HCT116 (cell line): ENCODE measurements at regions not wholly inside any gene's neighbourhood (a gene's known extent, or its start where the extent isn't known, plus 50 kb on each side); places are given as distances from the start of the nearest gene placed in this dataset.

ENCODE experiments used
- ATAC-seq: fragments of 200-7000 bp; cut with Tn5 transposase; 2 replicates; pipeline ENCODE4 v1.9.1; 2020; ENCODE audit warnings: mild to moderate bottlenecking, moderate library complexity
- BruUV-seq: library from RNA; stranded (reverse); fragments of 400-500 nt; replicated peaks from 2 replicates; lab custom pipeline; 2021; lab: Mats Ljungman, UMichigan
- CTCF ChIA-PET: fragments of 300-600 bp; sonication (Branson Sonifier 250); formaldehyde crosslinking; loops from one replicate; lab custom pipeline; 2021; ENCODE audit warnings: antibody characterized with exemption; lab: Charles Lee
- POLR2A ChIA-PET: fragments of 300-600, 350-600 bp; sonication (Branson Sonifier 250); formaldehyde crosslinking; loops from one replicate; lab custom pipeline; 2021; ENCODE audit warnings: antibody characterized with exemption; lab: Charles Lee
- RAD21 ChIA-PET, 2 experiments: fragments of 300-600 bp; sonication (Branson Sonifier 250); formaldehyde crosslinking; loops; one replicate each; lab custom pipeline; 2023; ENCODE audit warnings: low total read pairs in 2 of 2; ENCODE audit not compliant: uncharacterized antibody in 2 of 2, unreplicated experiment in 2 of 2, low non-redundant PET in 1 of 2; lab: Charles Lee
- DNase-seq: peaks from one replicate; pipeline ENCODE4 v3.0.0-alpha.2; 2010; ENCODE audit warnings: low read depth, low spot score
- H2AFZ ChIP-seq: fragments of 200-600 bp; shearing (Covaris generic), sonication (generic); 2 replicates; pipeline ENCODE4 v1.6.1; 2017; ENCODE audit warnings: low read depth, mixed run types, mixed read lengths, antibody characterized with exemption, low read length; ENCODE audit not compliant: poor library complexity, severe bottlenecking
- H3K27ac ChIP-seq: 2 replicates; pipeline ENCODE4 v1.5.1; 2012; ENCODE audit warnings: low read depth, low read length
- H3K27me3 ChIP-seq: fragments of 200-600 bp; sonication (generic); 2 replicates; pipeline ENCODE4 v1.6.1; 2016; ENCODE audit warnings: mixed run types, low read length, mixed read lengths; ENCODE audit not compliant: insufficient read depth
- H3K36me3 ChIP-seq, 2 experiments: fragments of 200-500 bp in 1 of 2; fragments of 200-600 bp in 1 of 2; sonication (Bioruptor generic) in 1 of 2; sonication (generic) in 1 of 2; 2 replicates each; pipeline versions ENCODE4 v1.5.1 to v1.6.1; 2014 to 2016; ENCODE audit warnings: low read length in 2 of 2, inconsistent platforms in 1 of 2, mixed read lengths in 1 of 2, mixed run types in 1 of 2; ENCODE audit not compliant: insufficient read depth in 2 of 2, control insufficient read depth in 1 of 2
- H3K4me1 ChIP-seq, 2 experiments: fragments of 200-600 bp in 1 of 2; sonication (generic) in 1 of 2; 2 replicates each; pipeline versions ENCODE4 v1.5.1 to v1.6.1; 2012 to 2017; ENCODE audit warnings: low read length in 2 of 2, inconsistent platforms in 1 of 2, mild to moderate bottlenecking in 1 of 2, mixed read lengths in 1 of 2, mixed run types in 1 of 2, moderate library complexity in 1 of 2; ENCODE audit not compliant: insufficient read depth in 2 of 2, control insufficient read depth in 1 of 2
- H3K4me2 ChIP-seq: fragments of 200-600 bp; sonication (generic); 2 replicates; pipeline ENCODE4 v1.6.1; 2017; ENCODE audit warnings: mixed run types, low read length, mixed read lengths
- H3K4me3 ChIP-seq, 2 experiments: fragments of 200-600 bp in 1 of 2; sonication (generic) in 1 of 2; replicated peaks in 1 of 2; 2 replicates each; pipeline ENCODE4 v1.5.1; 2011 to 2016; ENCODE audit warnings: low read length in 2 of 2, control low read depth in 1 of 2, low read depth in 1 of 2, mild to moderate bottlenecking in 1 of 2, mixed read lengths in 1 of 2, mixed run types in 1 of 2
- H3K79me2 ChIP-seq: fragments of 200-600 bp; sonication (generic); 2 replicates; pipeline ENCODE4 v1.6.1; 2017; ENCODE audit warnings: mild to moderate bottlenecking, mixed run types, low read length, moderate library complexity, mixed read lengths; ENCODE audit not compliant: insufficient read depth
- H3K9ac ChIP-seq: fragments of 200-600 bp; sonication (generic); 2 replicates; pipeline ENCODE4 v1.6.1; 2016; ENCODE audit warnings: low read length, mixed read lengths
- H3K9me2 ChIP-seq: fragments of 200-600 bp; sonication (generic), shearing (Covaris generic); 2 replicates; pipeline ENCODE4 v1.6.1; 2017; ENCODE audit warnings: mixed run types, mild to moderate bottlenecking, moderate library complexity; ENCODE audit not compliant: insufficient read depth
- H3K9me3 ChIP-seq, 2 experiments: fragments of 200-500 bp in 1 of 2; fragments of 200-600 bp in 1 of 2; sonication (Bioruptor generic) in 1 of 2; sonication (generic) in 1 of 2; 2 replicates each; pipeline ENCODE4 v1.6.1; 2014 to 2017; ENCODE audit warnings: low read length in 2 of 2, mixed read lengths in 2 of 2, inconsistent platforms in 1 of 2, low read depth in 1 of 2, mild to moderate bottlenecking in 1 of 2, mixed run types in 1 of 2, moderate library complexity in 1 of 2; ENCODE audit not compliant: control insufficient read depth in 1 of 2, insufficient read depth in 1 of 2
- H4K20me1 ChIP-seq: fragments of 200-600 bp; sonication (generic), shearing (Covaris generic); 2 replicates; pipeline ENCODE4 v1.6.1; 2017; ENCODE audit warnings: mixed run types, mild to moderate bottlenecking, moderate library complexity; ENCODE audit not compliant: insufficient read depth
- ATF3 ChIP-seq: IDR thresholded peaks from 2 replicates; pipeline ENCODE4 v1.6.1; 2012
- CBX3 ChIP-seq: IDR thresholded peaks from 2 replicates; pipeline ENCODE4 v1.6.1; 2012; ENCODE audit warnings: low read depth
- CEBPB ChIP-seq: IDR thresholded peaks from 2 replicates; pipeline ENCODE4 v1.6.1; 2012; ENCODE audit warnings: low read depth
- CTCF ChIP-seq, 3 experiments: fragments of 200-600 bp in 1 of 3; sonication (generic) in 1 of 3; IDR thresholded peaks in 2 of 3; conservative IDR thresholded peaks in 1 of 3; 2 replicates each; pipeline ENCODE4 v1.5.1; 2012 to 2017; ENCODE audit warnings: low read depth in 2 of 3, low read length in 2 of 3, antibody characterized with exemption in 1 of 3, borderline replicate concordance in 1 of 3, control low read depth in 1 of 3, mild to moderate bottlenecking in 1 of 3, mixed read lengths in 1 of 3, mixed run types in 1 of 3, moderate library complexity in 1 of 3; ENCODE audit not compliant: insufficient read depth in 1 of 3
- EGR1 ChIP-seq: IDR thresholded peaks from 2 replicates; pipeline ENCODE4 v1.6.1; 2012; ENCODE audit warnings: low read depth
- ELF1 ChIP-seq: IDR thresholded peaks from 2 replicates; pipeline ENCODE4 v1.6.1; 2012; ENCODE audit warnings: low read depth, borderline replicate concordance
- EZH2 ChIP-seq: fragments of 200-600 bp; sonication (generic); IDR thresholded peaks from 2 replicates; pipeline ENCODE4 v1.6.1; 2017; ENCODE audit warnings: antibody characterized with exemption, mixed run types
- EZH2phosphoT487 ChIP-seq: fragments of 200-600 bp; IDR thresholded peaks from 2 replicates; pipeline ENCODE4 v1.6.1; 2018; ENCODE audit warnings: antibody characterized with exemption, borderline replicate concordance
- FOSL1 ChIP-seq: IDR thresholded peaks from 2 replicates; pipeline ENCODE4 v1.6.1; 2012; ENCODE audit warnings: low read depth
- POLR2A ChIP-seq: IDR thresholded peaks from 2 replicates; pipeline ENCODE4 v1.7.0; 2011; ENCODE audit warnings: borderline replicate concordance; ENCODE audit not compliant: insufficient read depth, insufficient read length; ENCODE audit errors: extremely low read depth
- RAD21 ChIP-seq: IDR thresholded peaks from 2 replicates; pipeline ENCODE4 v1.6.1; 2012; ENCODE audit warnings: low read depth, mild to moderate bottlenecking
- SRF ChIP-seq: IDR thresholded peaks from 2 replicates; pipeline ENCODE4 v1.6.1; 2012; ENCODE audit warnings: low read depth
- TCF7L2 ChIP-seq: IDR thresholded peaks from 2 replicates; pipeline ENCODE4 v1.7.0; 2011; ENCODE audit warnings: borderline replicate concordance, inconsistent platforms; ENCODE audit not compliant: insufficient read depth, insufficient read length; ENCODE audit errors: extremely low read depth
- YY1 ChIP-seq: IDR thresholded peaks from 2 replicates; pipeline ENCODE4 v1.6.1; 2011; ENCODE audit warnings: low read length, low read depth, moderate library complexity, mild to moderate bottlenecking; ENCODE audit not compliant: insufficient replicate concordance; ENCODE audit errors: extremely low read depth
- ZBTB33 ChIP-seq: IDR thresholded peaks from 2 replicates; pipeline ENCODE4 v1.6.1; 2011; ENCODE audit warnings: mild to moderate bottlenecking, low read length, moderate library complexity; ENCODE audit not compliant: insufficient replicate concordance; ENCODE audit errors: extremely low read depth
- ZNF274 ChIP-seq: fragments of 200-500 bp; sonication (Bioruptor generic); IDR thresholded peaks from 2 replicates; pipeline ENCODE4 v1.6.1; 2014; ENCODE audit warnings: mild to moderate bottlenecking, low read depth, low read length, inconsistent platforms
- intact Hi-C: fragments of 100-400 bp; cut with micrococcal nuclease; formaldehyde crosslinking; loops from 2 replicates; pipeline ENCODE4 v1.10.0; 2022

GRCh38 chr3:79917561-79917960 is 149.8 kb upstream of the ROBO1 start:
- DNase-seq (no peak), ATAC-seq (no peak)
- Histone ChIP-seq H3K9me2 (no peaks in the 10 kb centered on the region), H4K20me1 (no peaks in the 10 kb centered on the region), H3K4me2 (no peak overlapping the region), H3K4me1 (no peaks in the 10 kb centered on the region), H3K36me3 (no peaks in the 10 kb centered on the region), H3K4me3 (no peak overlapping the region), H3K27me3 (no peaks in the 10 kb centered on the region), H3K79me2 (no peaks in the 10 kb centered on the region), H2AFZ (no peak overlapping the region), H3K27ac (no peak overlapping the region), H3K9ac (no peak overlapping the region), H3K9me3 (peaks cover 0 to 4% of the 10 kb centered on the region in 2 experiments; a peak in 1 of 4 replicates)
- TF ChIP-seq EZH2phosphoT487 (no peak), ELF1 (no peak), FOSL1 (no peak), ZNF274 (no peak), CTCF (IDR thresholded peaks at IDR 0.05 in 2 of 3, conservative IDR thresholded peaks at IDR 0.05 in 1 of 3; ENCODE audit: borderline replicate concordance in 1 of 3, insufficient read depth in 1 of 3, low read depth in 2 of 3, low read length in 2 of 3) (no peak), ZBTB33 (no peak), ATF3 (no peak), CEBPB (no peak), POLR2A (no peak), CBX3 (no peak), EGR1 (no peak), YY1 (no peak), EZH2 (no peak), RAD21 (no peak), TCF7L2 (no peak), SRF (no peak)
- intact Hi-C loops = no loop called here
- no TSS peak for BruUV-seq
- ChIA-PET POLR2A (no interaction called here), CTCF (no interaction called here), RAD21 (no interaction called here)
